Natural killer cell (primary cell): ENCODE measurements at regions not wholly inside any gene's neighbourhood (a gene's known extent, or its start where the extent isn't known, plus 50 kb on each side); places are given as distances from the start of the nearest gene placed in this dataset.

ENCODE experiments used
- ATAC-seq, 3 donors: fragments of 150-1000 bp in 2 of 3; fragments of 200-7000 bp in 1 of 3; cut with Tn5 transposase; 1 replicate in 1 of 3; 2 replicates in 2 of 3; pipeline ENCODE4 v1.10.0; 2021; ENCODE audit warnings: mild to moderate bottlenecking in 2 of 3, moderate library complexity in 2 of 3
- DNase-seq, 2 donors: peaks; one replicate each; pipeline versions ENCODE4 v3.0.0 to v3.0.0-alpha.2; 2013 to 2021; ENCODE audit warnings: mixed read lengths in 1 of 2
- H3K27ac ChIP-seq: one replicate; pipeline ENCODE4 v1.5.1; 2013; ENCODE audit warnings: mild to moderate bottlenecking, low read length
- H3K27me3 ChIP-seq: one replicate; pipeline ENCODE4 v1.6.1; 2013; ENCODE audit warnings: low read length; ENCODE audit not compliant: control insufficient read depth, insufficient read depth
- H3K36me3 ChIP-seq: one replicate; pipeline ENCODE4 v1.6.1; 2013; ENCODE audit warnings: low read length; ENCODE audit not compliant: control insufficient read depth, insufficient read depth
- H3K4me1 ChIP-seq: one replicate; pipeline ENCODE4 v1.6.1; 2013; ENCODE audit warnings: low read length; ENCODE audit not compliant: control insufficient read depth, insufficient read depth
- H3K4me3 ChIP-seq: one replicate; pipeline ENCODE4 v1.5.1; 2013; ENCODE audit warnings: low read length
- H3K9me3 ChIP-seq: one replicate; pipeline ENCODE4 v1.6.1; 2013; ENCODE audit warnings: low read length; ENCODE audit not compliant: control insufficient read depth, insufficient read depth
- H3K27ac Mint-ChIP-seq, 2 donors: one replicate each; pipeline ENCODE4 v1.8.0; 2022; ENCODE audit warnings: mild to moderate bottlenecking in 2 of 2, mixed read lengths in 2 of 2, moderate library complexity in 1 of 2
- H3K27me3 Mint-ChIP-seq, 2 donors: one replicate each; pipeline ENCODE4 v1.8.0; 2022; ENCODE audit warnings: low read depth in 2 of 2, mixed read lengths in 2 of 2
- H3K36me3 Mint-ChIP-seq: one replicate; pipeline ENCODE4 v1.8.0; 2022; ENCODE audit warnings: mixed read lengths
- H3K4me1 Mint-ChIP-seq, 2 donors: one replicate each; pipeline ENCODE4 v1.8.0; 2022; ENCODE audit warnings: mixed read lengths in 2 of 2
- H3K4me3 Mint-ChIP-seq: one replicate; pipeline ENCODE4 v1.8.0; 2022; ENCODE audit warnings: mild to moderate bottlenecking, moderate library complexity, mixed read lengths
- H3K9me3 Mint-ChIP-seq, 2 donors: one replicate each; pipeline ENCODE4 v1.8.0; 2022; ENCODE audit warnings: mixed read lengths in 2 of 2
- CTCF ChIP-seq: fragments of 200-600 bp; IDR thresholded peaks from one replicate; pipeline ENCODE4 v1.8.0; 2022; ENCODE audit warnings: antibody characterized with exemption
- WGBS: methylation state at CpG from one replicate; pipeline ENCODE4 v1.1.7; 2013; ENCODE audit warnings: missing lambda C conversion rate; ENCODE audit not compliant: insufficient coverage; 5-methylcytosine and 5-hydroxymethylcytosine counted together
- intact Hi-C: fragments of 100-400 bp; cut with micrococcal nuclease; formaldehyde crosslinking; loops from one replicate; pipeline ENCODE4 v1.14.2; 2022

- Histone ChIP-seq H3K9me3 (no peaks in the 10 kb centered on the region), H3K4me1 (no peaks in the 10 kb centered on the region), H3K4me3 (no peak overlapping the region), H3K36me3 (no peaks in the 10 kb centered on the region), H3K27ac (no peak overlapping the region), H3K27me3 (no peaks in the 10 kb centered on the region)
- DNase-seq, result no peak
- WGBS, result 50% methylated on average over 2 of the region's 2 CpGs
- H3K4me1 Mint-ChIP-seq, result no peaks in the 10 kb centered on the region
- ATAC-seq, result no peak
- no peak for TF ChIP-seq CTCF
- H3K27ac Mint-ChIP-seq, result no peak overlapping the region
- H3K4me3 Mint-ChIP-seq, result no peak overlapping the region
- H3K9me3 Mint-ChIP-seq, result peaks cover 11 to 23% of the 10 kb centered on the region in 2 donors
- intact Hi-C loops, result no loop called here
- peaks cover 11% of the 10 kb centered on the region for H3K36me3 Mint-ChIP-seq
- no peaks in the 10 kb centered on the region for H3K27me3 Mint-ChIP-seq
These were observed 1435.9 kb downstream of the OTOL1 start for GRCh38 chr3:162932503-162932902.

GRCh38 chr3:162933656-162934055, 1437.0 kb downstream of the OTOL1 start:
- no peaks in the 10 kb centered on the region for H3K4me1 ChIP-seq
- H3K36me3 Mint-ChIP-seq, result peaks cover 11% of the 10 kb centered on the region
- no peaks in the 10 kb centered on the region for H3K36me3 ChIP-seq
- no peaks in the 10 kb centered on the region for H3K4me1 Mint-ChIP-seq
- ATAC-seq (no peak), DNase-seq (no peak)
- 100% methylated on average over 1 of the region's 2 CpGs for WGBS
- no peaks in the 10 kb centered on the region for H3K27me3 Mint-ChIP-seq
- no peak for TF ChIP-seq CTCF
- H3K4me3 Mint-ChIP-seq, result no peak overlapping the region
- intact Hi-C loops, result no loop called here
- H3K9me3 Mint-ChIP-seq, result peaks cover 9 to 24% of the 10 kb centered on the region in 2 donors
- H3K27ac Mint-ChIP-seq, result no peak overlapping the region
- H3K9me3 ChIP-seq, result no peaks in the 10 kb centered on the region
- H3K27me3 ChIP-seq, result no peaks in the 10 kb centered on the region
- no peak overlapping the region for H3K27ac ChIP-seq
- no peak overlapping the region for H3K4me3 ChIP-seq

GRCh38 chr3:162936706-162937105, 1440.1 kb downstream of the OTOL1 start:
- no peak for TF ChIP-seq CTCF
- no peak overlapping the region for H3K4me3 Mint-ChIP-seq
- no peak for DNase-seq
- no peak overlapping the region for H3K27ac Mint-ChIP-seq
- H3K27ac ChIP-seq, result no peak overlapping the region
- no peaks in the 10 kb centered on the region for H3K36me3 ChIP-seq
- ATAC-seq, result no peak
- intact Hi-C loops, result no loop called here
- H3K4me3 ChIP-seq, result no peak overlapping the region
- H3K9me3 ChIP-seq, result peaks cover 9% of the 10 kb centered on the region
- no peaks in the 10 kb centered on the region for H3K27me3 Mint-ChIP-seq
- H3K9me3 Mint-ChIP-seq, result peaks cover 14 to 26% of the 10 kb centered on the region in 2 donors
- no peaks in the 10 kb centered on the region for H3K4me1 ChIP-seq
- H3K27me3 ChIP-seq, result no peaks in the 10 kb centered on the region
- H3K36me3 Mint-ChIP-seq, result no peaks in the 10 kb centered on the region
- H3K4me1 Mint-ChIP-seq, result no peaks in the 10 kb centered on the region

- WGBS, result no CpG with 5 or more reads among the region's 2 CpGs
- H3K27ac Mint-ChIP-seq, result no peak overlapping the region
- H3K36me3 ChIP-seq, result no peaks in the 10 kb centered on the region
- H3K4me1 ChIP-seq, result no peaks in the 10 kb centered on the region
- intact Hi-C loops, result no loop called here
- H3K4me3 Mint-ChIP-seq, result no peak overlapping the region
- H3K4me1 Mint-ChIP-seq, result no peaks in the 10 kb centered on the region
- no peak overlapping the region for H3K4me3 ChIP-seq
- ATAC-seq (no peak), DNase-seq (no peak)
- H3K9me3 ChIP-seq, result peaks cover 9% of the 10 kb centered on the region
- H3K36me3 Mint-ChIP-seq, result no peaks in the 10 kb centered on the region
- no peak for TF ChIP-seq CTCF
- peaks cover 11 to 22% of the 10 kb centered on the region in 2 donors for H3K9me3 Mint-ChIP-seq
- no peaks in the 10 kb centered on the region for H3K27me3 Mint-ChIP-seq
- H3K27ac ChIP-seq, result no peak overlapping the region
- no peaks in the 10 kb centered on the region for H3K27me3 ChIP-seq
These were observed 1441.5 kb downstream of the OTOL1 start for GRCh38 chr3:162938083-162938482.
